GM23338 (cell line): ENCODE measurements at regions not wholly inside any gene's neighbourhood (a gene's known extent, or its start where the extent isn't known, plus 50 kb on each side); places are given as distances from the start of the nearest gene placed in this dataset.

Experiments
- ATAC-seq: fragments of 200-7000 bp; cut with Tn5 transposase; 3 replicates; pipeline ENCODE4 v1.9.1; 2020
- DNase-seq: peaks from one replicate; pipeline ENCODE4 v3.0.0-alpha.2; 2015; ENCODE audit warnings: low spot score
- H2AFZ ChIP-seq: fragments of 200-600 bp; sonication (generic); 2 replicates; pipeline ENCODE4 v1.8.0; 2016; ENCODE audit warnings: antibody characterized with exemption, mild to moderate bottlenecking, moderate library complexity
- H3F3A ChIP-seq: fragments of 200-600 bp; sonication (generic); replicated peaks from 2 replicates; pipeline ENCODE4 v1.8.0; 2017; ENCODE audit warnings: antibody characterized with exemption, mixed run types, low read depth
- H3K27ac ChIP-seq: fragments of 200-600 bp; sonication (generic); 2 replicates; pipeline ENCODE4 v1.6.1; 2016; ENCODE audit warnings: low read depth
- H3K27me3 ChIP-seq: fragments of 200-600 bp; sonication (generic); 2 replicates; pipeline ENCODE4 v1.8.0; 2016; ENCODE audit warnings: mild to moderate bottlenecking, mixed run types, moderate library complexity; ENCODE audit not compliant: insufficient read depth
- H3K36me3 ChIP-seq: fragments of 200-600 bp; sonication (generic); 2 replicates; pipeline ENCODE4 v1.8.0; 2016; ENCODE audit warnings: mild to moderate bottlenecking; ENCODE audit not compliant: insufficient read depth
- H3K4me1 ChIP-seq: fragments of 200-600 bp; sonication (generic); 2 replicates; pipeline ENCODE4 v1.8.0; 2016; ENCODE audit warnings: mild to moderate bottlenecking, moderate library complexity; ENCODE audit not compliant: insufficient read depth
- H3K4me2 ChIP-seq: fragments of 200-600 bp; sonication (generic); 2 replicates; pipeline ENCODE4 v1.7.1; 2017; ENCODE audit warnings: mixed run types
- H3K4me3 ChIP-seq: fragments of 200-600 bp; sonication (generic); 2 replicates; pipeline ENCODE4 v1.6.1; 2016; ENCODE audit warnings: mixed run types
- H3K79me2 ChIP-seq: fragments of 200-600 bp; sonication (generic); replicated peaks from 2 replicates; pipeline ENCODE4 v1.8.0; 2017; ENCODE audit warnings: mild to moderate bottlenecking; ENCODE audit not compliant: insufficient read depth
- H3K9me2 ChIP-seq: fragments of 200-600 bp; sonication (generic); 2 replicates; pipeline ENCODE4 v1.8.0; 2017; ENCODE audit not compliant: insufficient read depth
- H4K20me1 ChIP-seq: fragments of 200-600 bp; sonication (generic); replicated peaks from 2 replicates; pipeline ENCODE4 v1.8.0; 2017; ENCODE audit warnings: mild to moderate bottlenecking; ENCODE audit not compliant: insufficient read depth
- H3K27ac Mint-ChIP-seq: 2 replicates; pipeline ENCODE4 v1.8.0; 2020; ENCODE audit warnings: inconsistent platforms, mild to moderate bottlenecking, moderate library complexity, mixed read lengths
- H3K27me3 Mint-ChIP-seq: 3 replicates; pipeline ENCODE4 v1.8.0; 2022; ENCODE audit warnings: low read depth, mild to moderate bottlenecking, moderate library complexity, mixed read lengths, inconsistent platforms; ENCODE audit not compliant: insufficient read depth, poor library complexity
- H3K36me3 Mint-ChIP-seq: 3 replicates; pipeline ENCODE4 v1.8.0; 2021; ENCODE audit warnings: low read depth, mild to moderate bottlenecking, inconsistent platforms, moderate library complexity, mixed read lengths
- H3K4me1 Mint-ChIP-seq: 3 replicates; pipeline ENCODE4 v1.8.0; 2020; ENCODE audit warnings: mild to moderate bottlenecking, inconsistent platforms, mixed read lengths
- H3K4me3 Mint-ChIP-seq: 3 replicates; pipeline ENCODE4 v1.8.0; 2021; ENCODE audit warnings: moderate library complexity, mild to moderate bottlenecking, inconsistent platforms, mixed read lengths
- H3K9me3 Mint-ChIP-seq: 3 replicates; pipeline ENCODE4 v1.8.0; 2020; ENCODE audit warnings: moderate library complexity, mild to moderate bottlenecking, inconsistent platforms, mixed read lengths
- CREB1 ChIP-seq: fragments of 250-450 bp; sonication (Bioruptor Pico); IDR thresholded peaks from 2 replicates; pipeline ENCODE4 v1.5.0; 2020; ENCODE audit warnings: low read depth, mild to moderate bottlenecking, moderate library complexity
- EZH2 ChIP-seq: fragments of 200-600 bp; sonication (generic); IDR thresholded peaks from one replicate; pipeline ENCODE4 v1.8.0; 2017; ENCODE audit warnings: antibody characterized with exemption, mild to moderate bottlenecking, low read depth; ENCODE audit not compliant: unreplicated experiment
- NANOG ChIP-seq: IDR thresholded peaks from 2 replicates; pipeline ENCODE4 v1.6.1; 2016; ENCODE audit warnings: antibody characterized with exemption, borderline replicate concordance
- STAT1 ChIP-seq: IDR thresholded peaks from one replicate; pipeline ENCODE4 v1.6.1; 2016; ENCODE audit warnings: antibody characterized with exemption; ENCODE audit not compliant: unreplicated experiment
- ZNF331 ChIP-seq: fragments of 250-450 bp; sonication (Bioruptor Pico); IDR thresholded peaks from 2 replicates; pipeline ENCODE4 v1.5.0; 2020; ENCODE audit warnings: low read depth, mild to moderate bottlenecking, moderate library complexity
- TF ChIP-seq, protein P1 (sequence below): fragments of 250-450 bp; sonication (Bioruptor Pico); IDR thresholded peaks from 2 replicates; pipeline ENCODE4 v1.5.0; 2020; ENCODE audit warnings: mild to moderate bottlenecking, moderate library complexity

DNA sequence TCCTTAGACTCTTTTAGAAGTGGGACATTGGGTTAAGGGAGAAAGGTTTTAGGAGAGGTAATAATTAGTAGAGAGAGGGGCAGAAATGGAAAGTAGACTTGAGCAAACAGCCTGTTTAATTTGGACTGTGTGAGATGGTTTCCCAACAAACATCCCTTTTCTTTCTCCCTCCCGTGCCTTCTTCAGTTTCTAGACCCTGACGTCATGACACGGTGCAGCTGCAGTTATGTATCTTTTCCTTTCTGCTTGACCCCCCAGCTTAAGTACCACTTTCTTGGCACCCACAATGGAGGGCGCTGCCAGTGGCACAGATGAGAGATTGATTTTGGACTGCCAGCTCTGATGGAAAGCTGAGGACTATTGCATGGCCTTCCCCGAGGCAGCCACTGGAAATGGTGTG lies 86.9 kb upstream of the FAM136A start (continued):
- TF ChIP-seq, protein P1, sequence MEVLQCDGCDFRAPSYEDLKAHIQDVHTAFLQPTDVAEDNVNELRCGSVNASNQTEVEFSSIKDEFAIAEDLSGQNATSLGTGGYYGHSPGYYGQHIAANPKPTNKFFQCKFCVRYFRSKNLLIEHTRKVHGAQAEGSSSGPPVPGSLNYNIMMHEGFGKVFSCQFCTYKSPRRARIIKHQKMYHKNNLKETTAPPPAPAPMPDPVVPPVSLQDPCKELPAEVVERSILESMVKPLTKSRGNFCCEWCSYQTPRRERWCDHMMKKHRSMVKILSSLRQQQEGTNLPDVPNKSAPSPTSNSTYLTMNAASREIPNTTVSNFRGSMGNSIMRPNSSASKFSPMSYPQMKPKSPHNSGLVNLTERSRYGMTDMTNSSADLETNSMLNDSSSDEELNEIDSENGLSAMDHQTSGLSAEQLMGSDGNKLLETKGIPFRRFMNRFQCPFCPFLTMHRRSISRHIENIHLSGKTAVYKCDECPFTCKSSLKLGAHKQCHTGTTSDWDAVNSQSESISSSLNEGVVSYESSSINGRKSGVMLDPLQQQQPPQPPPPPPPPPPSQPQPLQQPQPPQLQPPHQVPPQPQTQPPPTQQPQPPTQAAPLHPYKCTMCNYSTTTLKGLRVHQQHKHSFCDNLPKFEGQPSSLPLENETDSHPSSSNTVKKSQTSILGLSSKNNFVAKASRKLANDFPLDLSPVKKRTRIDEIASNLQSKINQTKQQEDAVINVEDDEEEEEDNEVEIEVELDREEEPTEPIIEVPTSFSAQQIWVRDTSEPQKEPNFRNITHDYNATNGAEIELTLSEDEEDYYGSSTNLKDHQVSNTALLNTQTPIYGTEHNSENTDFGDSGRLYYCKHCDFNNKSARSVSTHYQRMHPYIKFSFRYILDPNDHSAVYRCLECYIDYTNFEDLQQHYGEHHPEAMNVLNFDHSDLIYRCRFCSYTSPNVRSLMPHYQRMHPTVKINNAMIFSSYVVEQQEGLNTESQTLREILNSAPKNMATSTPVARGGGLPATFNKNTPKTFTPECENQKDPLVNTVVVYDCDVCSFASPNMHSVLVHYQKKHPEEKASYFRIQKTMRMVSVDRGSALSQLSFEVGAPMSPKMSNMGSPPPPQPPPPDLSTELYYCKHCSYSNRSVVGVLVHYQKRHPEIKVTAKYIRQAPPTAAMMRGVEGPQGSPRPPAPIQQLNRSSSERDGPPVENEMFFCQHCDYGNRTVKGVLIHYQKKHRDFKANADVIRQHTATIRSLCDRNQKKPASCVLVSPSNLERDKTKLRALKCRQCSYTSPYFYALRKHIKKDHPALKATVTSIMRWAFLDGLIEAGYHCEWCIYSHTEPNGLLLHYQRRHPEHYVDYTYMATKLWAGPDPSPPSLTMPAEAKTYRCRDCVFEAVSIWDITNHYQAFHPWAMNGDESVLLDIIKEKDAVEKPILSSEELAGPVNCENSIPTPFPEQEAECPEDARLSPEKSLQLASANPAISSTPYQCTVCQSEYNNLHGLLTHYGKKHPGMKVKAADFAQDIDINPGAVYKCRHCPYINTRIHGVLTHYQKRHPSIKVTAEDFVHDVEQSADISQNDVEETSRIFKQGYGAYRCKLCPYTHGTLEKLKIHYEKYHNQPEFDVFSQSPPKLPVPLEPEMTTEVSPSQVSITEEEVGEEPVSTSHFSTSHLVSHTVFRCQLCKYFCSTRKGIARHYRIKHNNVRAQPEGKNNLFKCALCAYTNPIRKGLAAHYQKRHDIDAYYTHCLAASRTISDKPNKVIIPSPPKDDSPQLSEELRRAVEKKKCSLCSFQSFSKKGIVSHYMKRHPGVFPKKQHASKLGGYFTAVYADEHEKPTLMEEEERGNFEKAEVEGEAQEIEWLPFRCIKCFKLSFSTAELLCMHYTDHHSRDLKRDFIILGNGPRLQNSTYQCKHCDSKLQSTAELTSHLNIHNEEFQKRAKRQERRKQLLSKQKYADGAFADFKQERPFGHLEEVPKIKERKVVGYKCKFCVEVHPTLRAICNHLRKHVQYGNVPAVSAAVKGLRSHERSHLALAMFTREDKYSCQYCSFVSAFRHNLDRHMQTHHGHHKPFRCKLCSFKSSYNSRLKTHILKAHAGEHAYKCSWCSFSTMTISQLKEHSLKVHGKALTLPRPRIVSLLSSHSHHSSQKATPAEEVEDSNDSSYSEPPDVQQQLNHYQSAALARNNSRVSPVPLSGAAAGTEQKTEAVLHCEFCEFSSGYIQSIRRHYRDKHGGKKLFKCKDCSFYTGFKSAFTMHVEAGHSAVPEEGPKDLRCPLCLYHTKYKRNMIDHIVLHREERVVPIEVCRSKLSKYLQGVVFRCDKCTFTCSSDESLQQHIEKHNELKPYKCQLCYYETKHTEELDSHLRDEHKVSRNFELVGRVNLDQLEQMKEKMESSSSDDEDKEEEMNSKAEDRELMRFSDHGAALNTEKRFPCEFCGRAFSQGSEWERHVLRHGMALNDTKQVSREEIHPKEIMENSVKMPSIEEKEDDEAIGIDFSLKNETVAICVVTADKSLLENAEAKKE = no peak

DNA sequence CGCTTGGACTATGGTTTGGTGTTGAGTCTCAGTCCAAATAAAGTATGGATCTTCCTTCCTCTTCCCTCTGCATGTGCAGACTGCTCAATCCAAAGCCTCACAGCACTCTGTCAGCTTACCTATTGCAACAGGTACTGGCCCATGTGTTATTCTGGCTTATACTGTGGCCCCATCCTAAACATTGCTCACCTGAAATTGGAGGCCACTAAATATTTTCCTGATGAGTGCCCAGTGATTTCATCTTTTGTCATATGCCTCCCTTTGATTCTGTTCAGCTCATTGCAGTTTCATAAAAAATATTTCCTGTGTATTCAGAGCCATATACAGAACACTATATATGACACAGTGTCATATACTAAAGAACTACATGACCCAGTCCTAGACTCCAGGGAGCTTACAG lies 86.3 kb upstream of the FAM136A start:
- Mint-ChIP-seq H3K36me3 (no peaks in the 10 kb centered on the region; the same call in 2 of the 3 replicates), H3K27ac (no peak overlapping the region), H3K4me1 (no peaks in the 10 kb centered on the region), H3K9me3 (peaks cover 3% of the 10 kb centered on the region; the same call in 2 of the 3 replicates), H3K4me3 (no peak overlapping the region), H3K27me3 (peaks cover 14% of the 10 kb centered on the region)
- no peak overlapping the region for H3K4me2 ChIP-seq
- H3K4me3 ChIP-seq = no peak overlapping the region
- no peaks in the 10 kb centered on the region for H3K27me3 ChIP-seq
- no peaks in the 10 kb centered on the region for H3K36me3 ChIP-seq
- ATAC-seq (no peak), DNase-seq (no peak)
- no peak overlapping the region for H2AFZ ChIP-seq
- H3K4me1 ChIP-seq = no peaks in the 10 kb centered on the region
- no peaks in the 10 kb centered on the region for H3K9me2 ChIP-seq
- no peaks in the 10 kb centered on the region for H3F3A ChIP-seq
- H3K79me2 ChIP-seq = no peaks in the 10 kb centered on the region
- no peak overlapping the region for H3K27ac ChIP-seq
- no peaks in the 10 kb centered on the region for H4K20me1 ChIP-seq
- TF ChIP-seq EZH2 (no peak), ZNF331 (CRISPR knock-in tag) (no peak), STAT1 (no peak), CREB1 (CRISPR knock-in tag) (no peak), NANOG (no peak)
- TF ChIP-seq, protein P1 = no peak
